ENCODE measurements at regions not wholly inside any gene's neighbourhood (a gene's known extent, or its start where the extent isn't known, plus 50 kb on each side); places are given as distances from the start of the nearest gene placed in this dataset.

DNA sequence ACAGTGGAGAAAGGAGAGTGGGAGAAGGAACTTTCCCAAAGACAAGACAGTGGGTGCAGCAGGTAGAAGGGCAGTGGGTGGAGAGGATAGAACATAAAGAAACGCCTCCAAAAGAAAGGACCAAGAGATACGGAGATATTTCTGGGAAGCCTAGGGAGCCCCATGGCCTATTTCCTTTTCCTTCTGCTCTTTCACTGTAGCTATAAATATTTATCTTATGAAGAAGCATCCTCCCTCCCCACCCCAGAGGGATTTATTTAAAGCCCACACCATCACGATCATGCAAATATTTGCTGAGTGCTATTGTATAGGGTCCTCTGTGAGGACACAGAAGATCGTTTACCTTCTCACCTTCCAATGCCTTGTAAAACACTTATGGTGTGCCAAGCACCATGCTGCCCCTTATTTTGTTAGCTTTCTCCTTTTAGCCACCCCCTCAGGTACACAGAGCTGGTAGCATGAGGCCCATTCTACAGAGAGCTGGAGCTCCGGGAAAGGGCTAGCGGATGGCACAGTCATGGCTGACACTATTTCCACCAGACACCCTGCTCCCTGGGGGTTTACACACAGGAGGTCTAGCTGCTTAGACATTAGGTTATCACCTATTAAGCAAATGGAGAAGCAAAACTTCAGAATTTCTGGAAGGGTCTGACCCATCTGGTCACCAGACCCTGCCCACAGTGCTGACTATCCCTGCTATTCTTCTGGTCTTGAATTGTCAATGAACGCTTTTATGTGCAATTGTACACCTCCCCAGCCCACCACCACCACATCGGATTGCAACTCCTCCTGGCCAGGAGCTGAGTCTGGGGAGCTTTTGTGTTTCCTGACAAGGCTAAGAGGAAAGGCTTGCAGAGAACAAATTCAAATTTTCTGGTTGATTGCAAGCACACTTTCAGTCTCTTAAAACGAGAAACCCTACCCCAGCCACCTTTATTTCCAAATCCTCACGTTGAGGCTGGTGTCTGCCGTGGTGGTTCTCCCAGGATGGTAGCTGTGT is 91.8 kb upstream of the KLF7 start:
- DNase-seq (ENCODE audit: low read depth), result no peak

DNA sequence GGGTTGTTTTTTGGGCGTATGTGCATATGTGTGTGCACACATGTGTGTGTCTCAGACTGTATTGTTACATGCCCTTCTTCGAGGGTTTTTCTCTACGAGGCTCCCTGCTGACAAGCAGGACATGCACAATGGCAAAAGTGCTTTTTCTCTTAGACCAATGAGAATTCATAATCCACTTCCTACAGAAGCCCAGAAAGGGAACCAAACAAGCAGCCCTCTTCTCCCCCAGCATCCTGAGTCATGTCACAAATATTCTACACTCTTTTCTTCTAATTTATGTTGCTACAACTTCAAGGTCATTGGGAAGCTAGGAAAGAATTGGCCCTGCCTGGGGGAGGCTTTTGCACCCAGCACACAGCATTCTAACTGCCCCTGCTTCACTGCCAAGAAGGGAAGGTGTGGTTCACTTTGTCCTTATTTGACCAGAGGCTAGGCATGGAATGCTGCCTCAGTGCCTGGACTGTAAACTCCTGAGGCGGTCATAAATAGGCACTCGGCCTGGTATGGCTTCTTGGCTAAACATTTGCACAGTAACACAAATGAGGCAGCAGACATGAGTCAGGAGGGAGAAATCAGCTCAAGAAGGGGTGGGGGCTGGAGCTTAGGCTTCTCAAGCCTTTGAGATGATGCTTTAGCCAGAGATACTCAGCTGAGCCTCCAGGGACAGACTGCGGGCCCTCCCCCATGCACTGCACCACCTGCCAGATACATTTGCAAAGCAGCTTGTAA is 92.7 kb upstream of the KLF7 start:
- DNase-seq (ENCODE audit: low read depth), result no peak

DNA sequence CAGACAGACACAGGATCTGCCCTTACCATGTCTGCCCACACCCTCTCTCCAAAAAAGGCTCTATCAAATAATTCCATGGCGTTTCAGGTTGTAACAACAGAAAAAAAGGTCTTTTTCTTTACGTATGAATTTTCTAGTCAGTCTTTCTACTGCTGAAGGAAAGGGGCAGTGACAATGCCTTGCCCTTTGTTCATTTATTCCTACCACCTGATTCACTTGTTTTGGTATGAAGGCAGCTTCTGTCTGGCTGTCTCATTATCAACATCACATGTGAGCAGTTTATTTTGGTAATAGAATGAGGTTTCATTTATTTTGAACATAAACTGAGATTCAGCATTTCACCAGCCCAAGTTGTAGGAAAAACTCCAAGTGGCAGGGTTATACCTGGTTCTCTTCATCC is 94.3 kb upstream of the KLF7 start:
- no peak for DNase-seq (ENCODE audit: low read depth)

DNA sequence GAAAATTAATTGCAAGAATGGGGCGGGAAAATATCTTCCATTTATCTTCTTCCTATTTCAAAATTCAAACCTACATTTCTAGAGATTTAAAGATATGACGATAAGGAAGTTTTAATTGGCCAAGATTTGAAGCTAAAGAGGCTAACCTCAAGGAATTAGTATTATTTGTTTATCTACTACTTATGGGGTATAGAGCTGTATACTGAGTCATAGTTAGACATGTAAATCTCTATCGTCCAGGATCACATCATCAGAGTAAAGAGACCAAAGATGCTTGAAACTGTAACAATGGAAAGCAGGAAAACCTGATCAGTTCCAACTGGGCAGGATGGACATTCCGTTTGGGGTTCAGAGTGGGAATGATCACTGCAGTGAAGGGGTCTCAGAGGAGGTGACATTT is 95.2 kb upstream of the KLF7 start:
- no peak for DNase-seq (ENCODE audit: low read depth)

DNA sequence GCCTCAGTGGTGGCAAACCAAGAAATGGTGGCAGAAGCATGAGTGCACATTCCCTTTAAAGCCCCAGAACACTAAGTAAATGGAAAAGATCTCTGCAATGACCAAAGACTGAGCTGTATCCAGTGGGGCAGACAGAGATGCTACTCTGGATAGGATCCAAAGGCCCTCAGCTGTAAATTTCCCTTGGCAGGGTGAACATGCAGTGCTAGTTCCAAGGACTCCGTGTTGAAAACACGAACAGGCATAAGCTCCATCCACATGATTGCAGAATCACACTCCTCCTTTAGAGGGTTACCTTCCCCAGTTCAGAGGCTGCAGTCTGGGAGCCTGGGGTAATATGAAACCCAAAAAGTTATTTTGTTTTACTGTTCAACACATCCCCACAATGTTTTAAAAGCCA is 98.6 kb upstream of the KLF7 start:
- no peak for DNase-seq (ENCODE audit: low read depth)

DNA sequence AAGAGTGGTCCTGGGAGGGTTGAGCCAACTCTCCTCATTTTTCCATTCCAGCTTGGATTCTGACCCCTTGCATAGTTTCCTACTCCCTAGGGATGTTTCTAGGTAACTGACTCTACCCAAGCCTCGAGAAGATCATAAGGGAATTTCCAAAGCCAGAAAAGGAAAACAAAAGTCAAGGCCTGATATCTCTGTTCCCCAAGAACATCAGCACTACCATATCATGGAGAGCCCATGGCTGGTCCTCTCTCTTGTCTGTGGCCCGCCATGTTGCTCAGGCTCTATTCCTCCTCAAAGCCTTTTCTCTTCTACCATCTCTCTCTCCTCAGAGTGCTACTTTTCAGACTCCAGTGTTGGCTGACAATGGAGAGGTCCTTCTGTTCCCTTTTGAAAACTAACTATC is 99.6 kb upstream of the KLF7 start:
- DNase-seq (ENCODE audit: low read depth), result no peak

DNA sequence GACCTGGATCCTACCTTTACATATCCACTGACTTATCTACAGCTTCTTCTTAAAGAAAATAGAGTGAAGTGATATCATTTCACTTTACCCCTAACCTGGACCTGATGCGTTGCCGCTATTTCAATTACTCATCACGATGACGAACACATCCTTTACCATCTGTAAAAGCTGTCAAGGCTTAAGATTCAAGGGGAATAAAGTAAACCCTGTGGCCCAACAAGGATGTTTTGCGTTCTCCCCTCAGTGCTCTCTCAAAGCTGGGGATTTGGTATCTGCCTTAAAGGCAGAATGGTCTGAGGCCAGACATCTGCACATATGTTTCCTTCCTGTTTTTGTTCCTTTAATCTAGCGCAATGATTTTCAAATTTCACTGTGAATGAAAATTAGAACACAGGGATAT is 100.1 kb upstream of the KLF7 start:
- no peak for DNase-seq (ENCODE audit: low read depth)

DNA sequence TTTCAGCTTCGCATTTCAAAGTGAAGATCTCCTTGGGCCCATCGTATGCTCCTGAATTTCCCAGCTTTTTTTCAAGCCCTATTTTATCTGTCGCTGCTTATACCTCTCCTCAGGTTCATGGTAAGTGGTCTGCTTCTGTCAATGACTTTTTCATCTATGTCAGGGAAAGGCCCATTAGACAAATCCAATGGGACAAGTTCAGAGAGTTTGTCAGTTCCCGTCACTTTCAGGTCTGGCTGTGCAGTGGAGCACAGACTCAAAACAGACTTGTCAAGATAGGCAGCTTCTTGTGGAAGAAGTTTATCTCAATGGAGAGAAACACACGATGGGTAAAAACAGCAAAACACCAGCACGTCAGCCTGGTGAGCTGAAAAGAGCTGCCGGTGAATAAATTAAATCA is 100.9 kb upstream of the KLF7 start:
- no peak for DNase-seq (ENCODE audit: low read depth)

DNA sequence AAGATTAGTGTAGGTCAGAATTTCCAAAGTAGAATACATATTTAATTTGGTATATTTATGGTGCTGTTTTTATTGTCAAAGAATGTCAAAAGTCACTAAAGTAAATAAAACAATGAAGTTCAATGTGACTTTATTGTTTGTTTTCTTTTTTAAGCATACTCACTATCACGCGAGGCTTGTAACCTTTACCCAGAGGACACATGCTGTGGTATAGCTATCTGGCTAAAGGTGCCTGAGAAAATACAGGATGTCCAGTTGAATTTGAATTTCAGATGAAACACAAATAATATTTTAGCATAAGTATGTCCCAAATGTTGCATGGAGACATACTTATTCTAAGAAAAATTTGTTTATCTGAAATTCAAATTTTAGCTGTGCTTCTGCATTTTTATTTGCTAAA is 103.3 kb upstream of the KLF7 start:
- DNase-seq (ENCODE audit: low read depth), result no peak

DNA sequence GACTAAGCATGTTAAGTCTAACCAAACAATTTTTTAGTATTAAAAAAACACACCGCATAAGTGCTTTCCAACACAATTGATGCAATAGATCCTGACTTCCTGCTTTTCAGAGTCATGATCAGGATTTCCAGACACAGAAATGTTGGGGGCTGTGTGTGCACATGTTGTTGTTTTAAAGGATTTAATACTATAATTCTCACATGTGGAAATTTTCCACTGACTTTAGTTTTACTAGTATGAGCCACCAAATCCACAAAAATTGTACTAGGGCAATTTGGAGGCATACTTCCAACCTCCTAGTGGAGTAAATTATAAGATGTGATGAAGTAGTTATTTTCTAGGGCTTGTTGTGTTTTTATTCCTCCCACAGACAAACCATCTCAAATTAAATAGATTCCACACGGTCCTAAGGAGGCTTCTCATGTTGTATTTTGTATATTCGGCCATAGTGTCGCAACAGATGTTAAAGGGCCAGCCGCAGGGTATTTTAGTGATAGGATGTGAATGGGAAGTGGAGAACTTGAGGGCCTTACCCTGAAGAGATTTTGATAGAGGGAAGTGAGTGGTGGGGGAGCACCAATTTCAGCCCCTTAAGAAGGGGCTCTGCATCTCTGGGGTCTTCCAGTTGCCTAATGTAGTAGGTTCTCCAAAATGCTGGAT is 108.9 kb upstream of the KLF7 start:
- DNase-seq (ENCODE audit: low read depth), result no peak

DNA sequence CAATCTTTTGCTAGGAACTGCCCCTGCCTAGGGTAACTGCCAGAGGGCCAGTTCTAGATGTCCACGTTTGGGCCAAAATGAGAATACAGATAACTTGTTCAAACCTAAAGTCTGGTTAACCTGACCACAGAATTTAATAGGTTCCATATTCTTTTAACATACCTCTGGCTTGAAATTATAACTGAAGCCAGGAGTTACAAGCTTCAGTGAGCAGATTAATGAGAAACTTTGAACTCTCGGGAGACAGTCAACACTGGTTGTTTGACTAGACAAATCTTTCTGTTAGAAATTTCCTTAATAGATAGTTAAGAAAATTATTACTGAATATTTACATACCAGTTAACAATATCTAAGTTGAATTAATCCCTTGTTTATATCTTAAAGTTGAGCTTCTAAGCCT is 110.0 kb upstream of the KLF7 start:
- DNase-seq (ENCODE audit: low read depth), result no peak

DNA sequence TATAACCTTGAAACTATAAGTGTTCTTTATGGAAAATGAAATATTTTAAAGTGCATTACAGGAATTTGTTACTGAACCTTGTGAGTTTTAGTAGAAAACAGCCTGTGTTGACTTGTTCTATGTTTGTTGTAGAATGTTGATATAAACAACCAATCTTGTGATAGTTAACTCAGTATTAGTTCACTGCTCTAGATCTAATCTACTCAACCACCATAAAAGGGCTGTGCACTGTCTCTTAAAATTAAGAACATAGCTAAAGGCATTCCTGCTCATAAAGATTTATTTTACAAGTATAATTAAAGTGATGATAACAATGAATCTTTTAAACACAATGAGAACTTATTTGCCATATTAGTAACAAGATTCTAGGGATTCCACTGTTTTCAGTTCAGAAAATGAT is 110.5 kb upstream of the KLF7 start:
- no peak for DNase-seq (ENCODE audit: low read depth)

DNA sequence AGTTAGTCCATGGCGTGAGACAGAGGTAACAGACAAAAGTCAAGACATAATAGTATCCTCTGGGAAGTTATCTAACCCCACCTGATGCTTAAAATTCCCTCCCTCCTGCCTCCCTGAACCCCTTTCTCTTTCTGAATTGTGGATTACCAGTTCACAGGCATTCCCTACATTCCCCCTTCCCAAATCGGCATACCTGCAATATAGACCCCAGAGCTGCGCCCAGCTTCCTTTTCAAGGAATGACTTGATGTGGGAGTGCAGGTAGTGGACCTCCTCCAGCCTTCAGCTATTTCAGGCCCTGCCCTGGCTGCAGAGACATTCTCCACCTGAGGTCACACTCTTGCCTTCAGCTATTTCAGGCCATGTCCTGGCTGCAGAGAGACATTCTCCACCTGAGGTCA is 111.1 kb upstream of the KLF7 start:
- no peak for DNase-seq (ENCODE audit: low read depth)

DNA sequence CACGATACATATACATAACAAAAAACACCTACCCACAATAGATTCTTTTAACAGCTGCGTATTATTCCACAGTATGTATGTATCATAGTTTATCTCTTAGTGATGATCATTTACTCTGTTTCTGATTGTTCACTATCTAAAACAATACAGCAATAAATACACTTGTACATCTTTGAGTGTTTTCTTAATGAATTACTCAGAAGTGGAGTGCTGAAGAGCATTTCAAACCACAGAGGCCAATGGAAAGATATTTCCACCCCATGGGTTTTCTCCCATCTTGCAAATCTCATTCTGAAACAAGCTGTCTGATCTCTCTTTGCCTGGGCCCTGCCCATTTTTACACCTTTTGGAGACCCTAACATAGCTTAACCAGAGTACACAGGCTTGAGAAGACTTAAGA is 113.8 kb upstream of the KLF7 start:
- no peak for DNase-seq (ENCODE audit: low read depth)

DNA sequence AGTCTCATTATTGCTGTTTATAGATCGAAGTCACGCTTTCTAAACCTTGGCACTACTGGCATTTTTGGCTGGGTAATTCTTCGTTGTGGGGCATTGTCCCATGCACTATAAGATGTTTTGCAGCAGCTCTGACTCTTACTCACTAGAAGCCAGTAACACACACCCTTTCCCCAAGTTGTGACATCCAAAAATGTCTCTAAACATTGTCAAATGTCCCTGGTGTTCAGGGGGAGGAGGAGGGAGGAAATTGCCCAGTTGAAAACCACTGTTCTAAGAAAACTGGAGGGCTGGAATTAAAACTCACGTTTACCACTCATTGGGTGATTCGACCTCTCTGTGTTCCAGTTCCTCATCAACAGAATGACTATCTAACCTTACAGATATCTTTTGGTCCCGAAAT is 115.7 kb upstream of the KLF7 start:
- no peak for DNase-seq (ENCODE audit: low read depth)

DNA sequence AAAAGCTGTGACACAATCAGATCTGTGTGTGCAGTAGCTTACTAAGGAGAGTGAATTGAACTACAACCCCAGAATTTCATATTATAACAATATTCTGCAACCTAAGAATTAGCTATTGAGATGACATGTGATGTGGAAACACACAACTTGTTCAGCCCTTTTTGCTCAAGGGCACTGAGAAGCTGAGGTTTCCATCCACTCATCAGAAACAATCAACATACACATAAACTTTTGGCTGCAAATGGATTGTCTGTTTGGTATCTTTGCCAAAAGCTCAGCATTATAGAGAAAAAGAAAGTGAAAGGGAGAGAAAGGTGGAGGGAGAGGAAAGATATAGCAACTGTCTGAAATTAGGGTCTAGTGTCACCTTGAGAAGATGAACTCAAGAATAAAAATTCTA is 117.2 kb upstream of the KLF7 start:
- no peak for DNase-seq (ENCODE audit: low read depth)

DNA sequence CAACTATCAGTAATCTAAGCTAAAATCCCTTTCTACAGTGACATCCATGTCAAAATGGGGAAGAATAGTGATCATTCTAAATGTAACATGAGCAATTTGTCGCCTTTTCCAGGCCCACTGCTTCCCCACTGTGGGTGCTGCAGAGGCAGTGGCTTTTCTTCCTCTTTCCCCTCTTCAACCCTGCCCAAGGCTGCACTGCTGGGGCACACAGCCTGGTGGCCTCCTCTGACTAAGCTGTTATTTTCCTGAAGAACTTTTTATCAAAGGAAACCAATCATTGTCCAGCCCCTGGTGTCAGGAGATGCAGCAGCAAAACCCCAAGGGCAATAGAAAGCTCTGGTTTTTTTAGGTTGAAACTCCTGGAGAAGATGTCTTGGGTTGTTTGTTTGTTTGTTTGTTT is 117.6 kb upstream of the KLF7 start:
- no peak for DNase-seq (ENCODE audit: low read depth)

DNA sequence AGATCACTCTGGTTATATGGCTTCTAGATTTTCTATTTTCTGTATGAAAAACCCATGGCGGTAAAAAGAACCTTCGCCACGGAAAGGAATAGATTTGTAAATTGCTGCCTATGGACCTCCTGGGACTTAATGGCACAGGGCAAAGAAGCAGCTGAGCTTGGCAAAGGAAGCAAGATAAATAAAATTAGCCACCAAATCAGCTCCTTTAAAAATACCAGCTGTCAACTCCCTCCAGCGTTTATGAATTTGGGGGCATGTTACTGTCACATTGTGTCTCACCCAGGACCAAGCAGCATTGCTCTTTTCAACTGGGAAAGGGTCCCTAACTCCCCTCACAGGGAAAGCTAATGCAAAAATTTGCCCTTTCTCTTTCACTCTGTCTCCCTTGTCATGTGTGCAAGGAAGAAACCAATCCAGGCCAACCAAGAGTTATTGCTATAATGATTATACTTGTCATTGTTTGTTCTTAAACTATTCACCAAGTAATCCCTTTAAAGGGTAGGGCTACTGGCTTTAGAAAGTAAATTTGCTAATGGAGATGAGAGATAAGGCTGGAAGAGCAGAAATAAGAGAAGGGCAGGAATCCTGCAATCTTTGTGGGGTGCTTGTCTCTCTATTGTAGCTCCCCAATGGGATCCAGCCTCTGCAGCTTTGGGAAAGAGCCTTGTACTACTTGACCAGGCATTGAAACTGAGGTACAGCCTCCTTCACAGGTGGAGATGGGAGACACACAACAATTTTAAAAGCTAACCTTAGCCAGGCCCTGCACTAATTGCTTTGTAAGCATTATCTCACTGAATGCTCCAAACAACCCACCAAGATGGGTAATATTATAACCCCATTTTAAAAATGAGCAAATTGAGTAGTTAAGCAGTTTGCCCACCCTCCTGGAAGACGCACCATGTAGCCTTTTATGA is 119.1 kb upstream of the KLF7 start:
- no peak for DNase-seq (ENCODE audit: low read depth)

DNA sequence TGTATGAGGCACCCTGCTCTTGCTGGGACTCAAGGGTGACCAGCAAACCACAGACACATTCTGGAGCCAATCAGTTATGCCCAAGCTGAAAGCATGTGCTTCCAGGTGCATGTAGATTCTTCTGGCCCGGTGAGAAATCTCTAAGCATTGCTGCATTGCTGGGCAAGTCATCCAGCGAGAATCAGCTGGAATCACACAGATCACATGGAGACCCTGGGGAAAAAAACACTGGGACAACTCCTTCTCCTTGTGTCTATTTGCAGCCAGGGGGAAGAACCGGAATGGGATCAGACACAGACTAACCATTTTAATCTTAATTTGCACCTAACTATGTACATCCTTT is 119.7 kb upstream of the KLF7 start:
- DNase-seq (ENCODE audit: low read depth), result no peak

DNA sequence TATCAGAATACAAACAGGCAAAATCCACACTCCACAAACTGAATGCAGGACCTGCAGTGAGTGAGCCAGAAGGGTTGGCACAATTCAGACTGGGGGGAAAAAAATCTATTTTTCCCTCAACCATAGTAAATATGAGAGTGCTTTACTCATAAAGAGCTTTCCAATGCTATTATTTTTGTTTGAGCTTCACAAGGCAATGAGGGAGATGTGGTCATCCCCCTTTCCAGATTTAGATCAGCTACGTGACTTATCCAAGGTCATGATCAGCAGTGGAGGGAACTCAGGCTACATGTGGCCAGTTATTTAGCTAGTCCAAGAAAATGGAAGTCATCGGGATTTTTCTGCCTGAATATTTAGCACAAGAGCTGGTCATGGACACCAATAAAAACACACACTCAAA is 120.4 kb upstream of the KLF7 start:
- no peak for DNase-seq (ENCODE audit: low read depth)

DNA sequence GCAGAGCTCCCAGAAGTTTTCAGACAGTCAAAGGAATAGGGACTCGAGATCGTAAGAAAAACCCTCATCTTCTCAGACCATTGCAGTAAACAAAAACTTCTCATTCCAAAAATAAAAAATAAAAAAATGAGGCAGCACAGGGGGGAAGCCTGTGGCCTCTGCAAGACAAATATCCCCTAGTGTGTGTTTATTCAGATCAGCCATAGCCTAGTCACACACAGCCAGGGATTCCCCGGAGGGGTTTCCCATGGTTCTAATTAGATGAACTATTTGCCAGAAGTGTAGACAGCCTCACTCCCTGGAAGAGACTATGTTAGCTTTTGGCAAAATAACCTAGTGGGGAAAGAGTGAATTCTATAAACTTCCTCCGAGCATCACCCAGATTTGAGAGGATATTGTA is 122.9 kb upstream of the KLF7 start:
- no peak for DNase-seq (ENCODE audit: low read depth)

Data from stimulated activated CD8-positive, alpha-beta memory T cell treated with anti-CD3 and anti-CD28 coated beads, Interleukin-15, amount 100 ng/mL, for 1 hour (primary cell).